Gastroesophageal sphincter (tissue), 4 donors: ENCODE measurements at regions not wholly inside any gene's neighbourhood (a gene's known extent, or its start where the extent isn't known, plus 50 kb on each side); places are given as distances from the start of the nearest gene placed in this dataset.

Source experiments
- ATAC-seq: fragments of 150-250 bp; one replicate; pipeline ENCODE4 v1.9.1; 2016; ENCODE audit warnings: mild to moderate bottlenecking, moderate library complexity
- H3K27ac ChIP-seq, 4 donors: fragments of 200-600 bp; sonication (generic) in 3 of 4; 1 replicate in 3 of 4; 2 replicates in 1 of 4; pipeline ENCODE4 v1.5.1; 2016 to 2019
- H3K27me3 ChIP-seq: fragments of 200-600 bp; sonication (generic); one replicate; pipeline ENCODE4 v1.5.1; 2019
- H3K36me3 ChIP-seq, 2 donors: fragments of 200-600 bp; sonication (generic); one replicate each; pipeline ENCODE4 v1.5.1; 2019; ENCODE audit warnings: control low read depth in 1 of 2
- H3K4me1 ChIP-seq, 3 donors: fragments of 200-600 bp; sonication (generic); 1 replicate in 2 of 3; 2 replicates in 1 of 3; pipeline ENCODE4 v1.5.1; 2016 to 2019; ENCODE audit warnings: control low read depth in 2 of 3
- H3K4me3 ChIP-seq, 2 donors: fragments of 200-600 bp; sonication (generic); one replicate each; pipeline ENCODE4 v1.5.1; 2019; ENCODE audit warnings: mild to moderate bottlenecking in 1 of 2, moderate library complexity in 1 of 2
- H3K9me3 ChIP-seq, 3 donors: fragments of 200-600 bp; sonication (generic); one replicate each; pipeline ENCODE4 v1.5.1; 2017 to 2019; ENCODE audit warnings: control low read depth in 2 of 3
- CTCF ChIP-seq, 4 experiments: fragments of 200-600 bp in 2 of 4; fragments of 450-650 bp in 2 of 4; sonication (generic) in 1 of 4; IDR thresholded peaks; one replicate each; pipeline ENCODE4 v1.5.1; 2017 to 2019; ENCODE audit warnings: antibody characterized with exemption in 4 of 4, mild to moderate bottlenecking in 2 of 4, moderate library complexity in 2 of 4
- EP300 ChIP-seq: sonication (generic); formaldehyde crosslinking; IDR thresholded peaks from one replicate; pipeline ENCODE4 v1.6.1; 2017; ENCODE audit warnings: antibody characterized with exemption, mild to moderate bottlenecking
- POLR2A ChIP-seq, 2 donors: fragments of 450-650 bp; IDR thresholded peaks; one replicate each; pipeline ENCODE4 v1.6.1; 2017; ENCODE audit warnings: antibody characterized with exemption in 2 of 2, mild to moderate bottlenecking in 2 of 2, moderate library complexity in 1 of 2
- POLR2AphosphoS5 ChIP-seq: sonication (generic); formaldehyde crosslinking; IDR thresholded peaks from one replicate; pipeline ENCODE4 v1.6.1; 2017; ENCODE audit warnings: antibody characterized with exemption
- WGBS, 2 donors: methylation state at CpG; one replicate each; pipeline ENCODE4 v1.1.5; 2018; ENCODE audit warnings: low coverage in 1 of 2; 5-methylcytosine and 5-hydroxymethylcytosine counted together

- H3K27me3 ChIP-seq: no peaks in the 10 kb centered on the region
Measured at GRCh38 chr9:129472651-129473102, 148.2 kb downstream of the C9orf50 start.

GRCh38 chr9:129471201-129472019 is 149.5 kb downstream of the C9orf50 start:
- peaks cover 0 to 35% (median 9%) of the 10 kb centered on the region in 3 donors for H3K4me1 ChIP-seq
- ATAC-seq: no peak
- WGBS, 2 donors: 92 to 100% methylated on average over 1 to 4 of the region's 5 CpGs
- TF ChIP-seq CTCF (IDR thresholded peaks at IDR 0.05): no peak
- TF ChIP-seq POLR2AphosphoS5: no peak
- TF ChIP-seq POLR2A (IDR thresholded peaks at IDR 0.05): no peak
- TF ChIP-seq EP300: no peak
- no peaks in the 10 kb centered on the region for H3K9me3 ChIP-seq
- no peaks in the 10 kb centered on the region for H3K36me3 ChIP-seq
- H3K4me3 ChIP-seq: no peak overlapping the region
- H3K27me3 ChIP-seq: no peaks in the 10 kb centered on the region
- H3K27ac ChIP-seq: no peak overlapping the region

More at GRCh38 chr9:129472651-129473102, 148.2 kb downstream of the C9orf50 start:
- H3K4me1 ChIP-seq: peaks cover 0 to 31% (median 9%) of the 10 kb centered on the region in 3 donors
- ATAC-seq: no peak
- H3K27ac ChIP-seq: no peak overlapping the region
- H3K36me3 ChIP-seq: no peaks in the 10 kb centered on the region
- H3K4me3 ChIP-seq: no peak overlapping the region
- WGBS, 2 donors: 78 to 81% methylated on average over 3 to 4 of the region's 6 CpGs
- TF ChIP-seq EP300 (no peak), POLR2AphosphoS5 (no peak), CTCF (IDR thresholded peaks at IDR 0.05) (no peak), POLR2A (IDR thresholded peaks at IDR 0.05) (no peak)
- H3K9me3 ChIP-seq: no peaks in the 10 kb centered on the region

- Histone ChIP-seq H3K9me3 (no peaks in the 10 kb centered on the region), H3K4me1 (peaks cover 0 to 49% (median 21%) of the 10 kb centered on the region in 3 donors), H3K27me3 (no peaks in the 10 kb centered on the region), H3K36me3 (no peaks in the 10 kb centered on the region), H3K4me3 (no peak overlapping the region), H3K27ac (no peak overlapping the region)
- TF ChIP-seq POLR2A (IDR thresholded peaks at IDR 0.05) (no peak), CTCF (IDR thresholded peaks at IDR 0.05) (no peak), EP300 (no peak), POLR2AphosphoS5 (no peak)
- no peak for ATAC-seq
- WGBS, 2 donors: 90% methylated on average over 4 of the region's 6 CpGs; no CpG with 5 or more reads in 1 of the 2 donors
Measured at GRCh38 chr9:129469988-129470316, 150.9 kb downstream of the C9orf50 start.

GRCh38 chr9:129469188-129469987 is 151.5 kb downstream of the C9orf50 start:
- H3K9me3 ChIP-seq: no peaks in the 10 kb centered on the region
- no peak overlapping the region for H3K27ac ChIP-seq
- no peaks in the 10 kb centered on the region for H3K27me3 ChIP-seq
- H3K4me1 ChIP-seq: peaks cover 0 to 52% (median 23%) of the 10 kb centered on the region in 3 donors
- H3K4me3 ChIP-seq: no peak overlapping the region
- WGBS, 2 donors: 40 to 76% methylated on average over 1 to 2 of the region's 20 CpGs
- TF ChIP-seq EP300 (no peak), POLR2A (IDR thresholded peaks at IDR 0.05) (no peak), CTCF (IDR thresholded peaks at IDR 0.05) (no peak), POLR2AphosphoS5 (no peak)
- ATAC-seq: no peak
- no peaks in the 10 kb centered on the region for H3K36me3 ChIP-seq
